Neutrophil (primary cell): ENCODE measurements at regions not wholly inside any gene's neighbourhood (a gene's known extent, or its start where the extent isn't known, plus 50 kb on each side); places are given as distances from the start of the nearest gene placed in this dataset.

Source experiments
- H3K27ac ChIP-seq: fragments of 200-600 bp; sonication (generic); 2 replicates; pipeline ENCODE4 v1.5.1; 2016; ENCODE audit warnings: mild to moderate bottlenecking, moderate library complexity
- H3K27me3 ChIP-seq: fragments of 200-600 bp; sonication (generic); 2 replicates; pipeline ENCODE4 v1.6.0; 2016; ENCODE audit warnings: mild to moderate bottlenecking
- H3K36me3 ChIP-seq: fragments of 200-600 bp; sonication (generic); 2 replicates; pipeline ENCODE4 v1.5.1; 2017
- H3K4me1 ChIP-seq, 2 experiments: fragments of 200-600 bp in 1 of 2; sonication (generic) in 1 of 2; 1 replicate in 1 of 2; 2 replicates in 1 of 2; pipeline versions ENCODE4 v1.5.1 to v1.6.1; 2013 to 2016; ENCODE audit warnings: low read depth in 1 of 2, low read length in 1 of 2, mild to moderate bottlenecking in 1 of 2, moderate library complexity in 1 of 2; ENCODE audit not compliant: control insufficient read depth in 1 of 2, insufficient read depth in 1 of 2
- H3K4me3 ChIP-seq, 2 experiments: fragments of 200-600 bp in 1 of 2; sonication (generic) in 1 of 2; 1 replicate in 1 of 2; 2 replicates in 1 of 2; pipeline ENCODE4 v1.5.1; 2013 to 2016; ENCODE audit warnings: low read depth in 1 of 2, low read length in 1 of 2, mild to moderate bottlenecking in 1 of 2, moderate library complexity in 1 of 2
- H3K9me3 ChIP-seq: fragments of 200-600 bp; sonication (generic); 2 replicates; pipeline ENCODE4 v1.5.1; 2016
- CTCF ChIP-seq: fragments of 200-600 bp; sonication (generic); IDR thresholded peaks from 2 replicates; pipeline ENCODE4 v1.5.1; 2016; ENCODE audit warnings: antibody characterized with exemption

- Histone ChIP-seq H3K36me3 (no peaks in the 10 kb centered on the region), H3K27ac (no peak overlapping the region), H3K4me1 (no peaks in the 10 kb centered on the region), H3K9me3 (no peaks in the 10 kb centered on the region), H3K27me3 (no peaks in the 10 kb centered on the region), H3K4me3 (no peak overlapping the region)
- no peak for TF ChIP-seq CTCF
Observed at GRCh38 chr4:27366104-27366823, 505.6 kb downstream of the STIM2 start.

DNA sequence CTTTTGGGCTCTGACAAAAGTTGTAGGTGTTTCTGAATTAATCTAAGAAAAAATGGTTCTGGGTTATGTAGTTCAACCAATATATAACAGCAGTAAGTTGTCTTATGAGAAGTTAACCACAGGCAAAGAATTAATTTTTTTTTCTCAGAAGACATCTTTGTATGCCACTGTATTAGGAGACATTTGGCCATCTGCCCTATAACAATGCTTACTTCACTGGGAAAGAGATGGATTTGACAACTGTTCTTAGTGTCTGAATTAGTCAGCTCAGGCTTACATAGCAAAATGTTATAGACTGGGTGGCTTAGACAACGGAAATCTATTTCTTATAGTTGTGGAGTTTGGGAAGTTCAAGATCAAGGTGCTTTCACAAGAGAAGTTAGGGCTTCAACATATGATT lies 508.1 kb downstream of the STIM2 start:
- Histone ChIP-seq H3K4me3 (no peak overlapping the region), H3K36me3 (no peaks in the 10 kb centered on the region), H3K27ac (no peak overlapping the region), H3K4me1 (no peaks in the 10 kb centered on the region), H3K27me3 (no peaks in the 10 kb centered on the region), H3K9me3 (no peaks in the 10 kb centered on the region)
- TF ChIP-seq CTCF, result no peak

GRCh38 chr4:27381815-27382214 lies 521.2 kb downstream of the STIM2 start:
- H3K36me3 ChIP-seq, result no peaks in the 10 kb centered on the region
- no peaks in the 10 kb centered on the region for H3K4me1 ChIP-seq
- H3K27ac ChIP-seq, result no peak overlapping the region
- H3K27me3 ChIP-seq, result no peaks in the 10 kb centered on the region
- TF ChIP-seq CTCF, result no peak
- H3K9me3 ChIP-seq, result no peaks in the 10 kb centered on the region
- no peak overlapping the region for H3K4me3 ChIP-seq

DNA sequence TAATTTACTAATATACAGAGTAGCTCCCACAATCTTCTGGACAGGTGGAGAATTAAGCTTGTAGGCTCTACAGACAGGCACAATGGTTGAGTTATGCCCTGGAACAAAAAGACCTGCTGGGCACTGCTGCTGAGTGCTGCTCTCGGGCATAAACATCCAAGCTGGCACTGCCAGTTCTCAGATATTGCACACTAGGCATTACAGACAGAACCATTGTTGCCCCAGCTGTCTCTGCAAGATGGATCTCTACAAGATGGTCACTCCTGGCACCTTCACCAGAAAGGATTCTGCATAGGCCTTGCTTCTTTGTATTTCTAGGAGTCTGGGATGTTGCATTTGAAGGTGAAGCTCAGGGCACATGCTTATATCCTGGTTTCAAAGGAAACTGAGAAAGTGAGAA lies 527.1 kb downstream of the STIM2 start:
- Histone ChIP-seq H3K27ac (no peak overlapping the region), H3K4me1 (no peaks in the 10 kb centered on the region), H3K27me3 (no peaks in the 10 kb centered on the region), H3K36me3 (no peaks in the 10 kb centered on the region), H3K9me3 (no peaks in the 10 kb centered on the region), H3K4me3 (no peak overlapping the region)
- TF ChIP-seq CTCF, result no peak

GRCh38 chr4:27397886-27398285 lies 537.2 kb downstream of the STIM2 start:
- H3K27me3 ChIP-seq, result no peaks in the 10 kb centered on the region
- no peak overlapping the region for H3K27ac ChIP-seq
- H3K4me1 ChIP-seq, result no peaks in the 10 kb centered on the region
- no peaks in the 10 kb centered on the region for H3K36me3 ChIP-seq
- TF ChIP-seq CTCF, result no peak
- no peaks in the 10 kb centered on the region for H3K9me3 ChIP-seq
- no peak overlapping the region for H3K4me3 ChIP-seq
